ENCODE measurements at regions not wholly inside any gene's neighbourhood (a gene's known extent, or its start where the extent isn't known, plus 50 kb on each side); places are given as distances from the start of the nearest gene placed in this dataset.
"Not testable (repeated sequence)": the region's sequence is repeated elsewhere in the genome, so short reads cannot be mapped to it uniquely, and the experiment has no call there.

- DNase-seq (ENCODE audit: low read depth, low spot score): no peak
- H3K4me3 ChIP-seq (ENCODE audit: low read length): no peak overlapping the region
Measured at GRCh38 chr5:53260446-53260845, 150.9 kb upstream of the MOCS2 start.

GRCh38 chr5:53261245-53261644 lies 151.7 kb upstream of the MOCS2 start:
- H3K4me3 ChIP-seq (ENCODE audit: low read length): no peak overlapping the region
- DNase-seq (ENCODE audit: low read depth, low spot score): no peak

GRCh38 chr5:53262348-53262970 lies 152.9 kb upstream of the MOCS2 start:
- no peak overlapping the region for H3K4me3 ChIP-seq (ENCODE audit: low read length)
- peak; percentile 4 for DNase-seq (ENCODE audit: low read depth, low spot score)

GRCh38 chr5:53263151-53263550 lies 153.6 kb upstream of the MOCS2 start:
- DNase-seq (ENCODE audit: low read depth, low spot score): no peak
- no peak overlapping the region for H3K4me3 ChIP-seq (ENCODE audit: low read length)

GRCh38 chr5:53265043-53265442 lies 155.5 kb upstream of the MOCS2 start:
- no peak for DNase-seq (ENCODE audit: low read depth, low spot score)
- no peak overlapping the region for H3K4me3 ChIP-seq (ENCODE audit: low read length)

- not testable (repeated sequence) for DNase-seq (ENCODE audit: low read depth, low spot score); H3K4me3 ChIP-seq (ENCODE audit: low read length)
Measured at GRCh38 chr5:53268241-53268640, 158.7 kb upstream of the MOCS2 start.

GRCh38 chr5:53275666-53276065 lies 166.1 kb upstream of the MOCS2 start:
- no peak overlapping the region for H3K4me3 ChIP-seq (ENCODE audit: low read length)
- DNase-seq (ENCODE audit: low read depth, low spot score): no peak

- DNase-seq (ENCODE audit: low read depth, low spot score): no peak
- H3K4me3 ChIP-seq (ENCODE audit: low read length): no peak overlapping the region
Measured at GRCh38 chr5:53276825-53277224, 167.3 kb upstream of the MOCS2 start.

GRCh38 chr5:53277491-53277890 lies 167.9 kb upstream of the MOCS2 start:
- DNase-seq (ENCODE audit: low read depth, low spot score): no peak
- no peak overlapping the region for H3K4me3 ChIP-seq (ENCODE audit: low read length)

GRCh38 chr5:53287573-53287972 lies 178.0 kb upstream of the MOCS2 start:
- no peak for DNase-seq (ENCODE audit: low read depth, low spot score)
- H3K4me3 ChIP-seq (ENCODE audit: low read length): no peak overlapping the region

GRCh38 chr5:53288511-53288910 lies 179.0 kb upstream of the MOCS2 start:
- no peak overlapping the region for H3K4me3 ChIP-seq (ENCODE audit: low read length)
- no peak for DNase-seq (ENCODE audit: low read depth, low spot score)

- no peak for DNase-seq (ENCODE audit: low read depth, low spot score)
- H3K4me3 ChIP-seq (ENCODE audit: low read length): no peak overlapping the region
Measured at GRCh38 chr5:53291047-53291446, 181.5 kb upstream of the MOCS2 start.

GRCh38 chr5:53291528-53291927 lies 182.0 kb upstream of the MOCS2 start:
- DNase-seq (ENCODE audit: low read depth, low spot score): no peak
- no peak overlapping the region for H3K4me3 ChIP-seq (ENCODE audit: low read length)

GRCh38 chr5:53298841-53299240 lies 181.6 kb upstream of the FST start:
- no peak overlapping the region for H3K4me3 ChIP-seq (ENCODE audit: low read length)
- DNase-seq (ENCODE audit: low read depth, low spot score): no peak

- DNase-seq (ENCODE audit: low read depth, low spot score): no peak
- no peak overlapping the region for H3K4me3 ChIP-seq (ENCODE audit: low read length)
Measured at GRCh38 chr5:53302529-53302928, 177.9 kb upstream of the FST start.

- H3K4me3 ChIP-seq (ENCODE audit: low read length): no peak overlapping the region
- DNase-seq (ENCODE audit: low read depth, low spot score): no peak
Measured at GRCh38 chr5:53303105-53303504, 177.3 kb upstream of the FST start.

GRCh38 chr5:53305316-53305715 lies 175.1 kb upstream of the FST start:
- not testable (repeated sequence) for H3K4me3 ChIP-seq (ENCODE audit: low read length); DNase-seq (ENCODE audit: low read depth, low spot score)

- H3K4me3 ChIP-seq (ENCODE audit: low read length): no peak overlapping the region
- no peak for DNase-seq (ENCODE audit: low read depth, low spot score)
Measured at GRCh38 chr5:53309653-53310052, 170.8 kb upstream of the FST start.

- no peak for DNase-seq (ENCODE audit: low read depth, low spot score)
- no peak overlapping the region for H3K4me3 ChIP-seq (ENCODE audit: low read length)
Measured at GRCh38 chr5:53311681-53312080, 168.7 kb upstream of the FST start.

GRCh38 chr5:53313145-53313544 lies 167.3 kb upstream of the FST start:
- no peak for DNase-seq (ENCODE audit: low read depth, low spot score)

GRCh38 chr5:53318303-53318702 lies 162.1 kb upstream of the FST start:
- DNase-seq (ENCODE audit: low read depth, low spot score): no peak
- no peak overlapping the region for H3K4me3 ChIP-seq (ENCODE audit: low read length)

More at GRCh38 chr5:53313145-53313544, 167.3 kb upstream of the FST start:
- no peak overlapping the region for H3K4me3 ChIP-seq (ENCODE audit: low read length)

GRCh38 chr5:53319315-53319714 lies 161.1 kb upstream of the FST start:
- H3K4me3 ChIP-seq (ENCODE audit: low read length): no peak overlapping the region
- DNase-seq (ENCODE audit: low read depth, low spot score): no peak
